ENCODE measurements at regions not wholly inside any gene's neighbourhood (a gene's known extent, or its start where the extent isn't known, plus 50 kb on each side); places are given as distances from the start of the nearest gene placed in this dataset.

- no peaks in the 10 kb centered on the region for H3F3A ChIP-seq (ENCODE audit: insufficient read depth, low read depth)
- ChIA-PET POLR2A (ENCODE audit: unreplicated experiment) (no interaction called here), CTCF (no interaction called here)
Measured at GRCh38 chr2:146040051-146040450, 1520.1 kb upstream of the ZEB2 start.

GRCh38 chr2:146038014-146038413 lies 1518.1 kb upstream of the ZEB2 start:
- intact Hi-C loops (cut with micrococcal nuclease; ENCODE audit: unreplicated experiment) = no loop called here
- POLR2A ChIA-PET (ENCODE audit: unreplicated experiment) = no interaction called here
- CTCF ChIA-PET = no interaction called here
- Histone ChIP-seq H3K4me3 (no peak overlapping the region), H3K4me1 (replicated peaks; ENCODE audit: insufficient read depth) (0 out of 2 replicates have a peak, but pooled peaks cover 5% of the 10 kb centered on the region), H4K20me1 (ENCODE audit: insufficient read depth) (no peaks in the 10 kb centered on the region), H3K9me2 (ENCODE audit: insufficient read depth) (no peaks in the 10 kb centered on the region), H3K4me2 (no peak overlapping the region), H3K9me3 (ENCODE audit: insufficient read depth, low read depth) (no peaks in the 10 kb centered on the region), H2AFZ (no peak overlapping the region), H3K27ac (no peak overlapping the region), H3K79me2 (ENCODE audit: low read depth) (no peaks in the 10 kb centered on the region), H3F3A (ENCODE audit: insufficient read depth, low read depth) (no peaks in the 10 kb centered on the region), H3K36me3 (ENCODE audit: low read depth) (no peaks in the 10 kb centered on the region), H3K27me3 (ENCODE audit: insufficient read depth, low read depth) (no peaks in the 10 kb centered on the region)
- TF ChIP-seq EZH2 (IDR thresholded peaks at IDR 0.05; ENCODE audit: low read depth) = no peak
- TF ChIP-seq, protein P1, sequence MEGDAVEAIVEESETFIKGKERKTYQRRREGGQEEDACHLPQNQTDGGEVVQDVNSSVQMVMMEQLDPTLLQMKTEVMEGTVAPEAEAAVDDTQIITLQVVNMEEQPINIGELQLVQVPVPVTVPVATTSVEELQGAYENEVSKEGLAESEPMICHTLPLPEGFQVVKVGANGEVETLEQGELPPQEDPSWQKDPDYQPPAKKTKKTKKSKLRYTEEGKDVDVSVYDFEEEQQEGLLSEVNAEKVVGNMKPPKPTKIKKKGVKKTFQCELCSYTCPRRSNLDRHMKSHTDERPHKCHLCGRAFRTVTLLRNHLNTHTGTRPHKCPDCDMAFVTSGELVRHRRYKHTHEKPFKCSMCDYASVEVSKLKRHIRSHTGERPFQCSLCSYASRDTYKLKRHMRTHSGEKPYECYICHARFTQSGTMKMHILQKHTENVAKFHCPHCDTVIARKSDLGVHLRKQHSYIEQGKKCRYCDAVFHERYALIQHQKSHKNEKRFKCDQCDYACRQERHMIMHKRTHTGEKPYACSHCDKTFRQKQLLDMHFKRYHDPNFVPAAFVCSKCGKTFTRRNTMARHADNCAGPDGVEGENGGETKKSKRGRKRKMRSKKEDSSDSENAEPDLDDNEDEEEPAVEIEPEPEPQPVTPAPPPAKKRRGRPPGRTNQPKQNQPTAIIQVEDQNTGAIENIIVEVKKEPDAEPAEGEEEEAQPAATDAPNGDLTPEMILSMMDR (conservative IDR thresholded peaks at IDR 0.05) = no peak
- BruUV-seq (replicated peaks) = no TSS peak
- no peak for DNase-seq

More at GRCh38 chr2:146040051-146040450, 1520.1 kb upstream of the ZEB2 start:
- Histone ChIP-seq H3K27ac (no peak overlapping the region), H3K36me3 (ENCODE audit: low read depth) (no peaks in the 10 kb centered on the region), H3K4me2 (no peak overlapping the region), H3K9me2 (ENCODE audit: insufficient read depth) (no peaks in the 10 kb centered on the region), H3K27me3 (ENCODE audit: insufficient read depth, low read depth) (no peaks in the 10 kb centered on the region), H3K9me3 (ENCODE audit: insufficient read depth, low read depth) (no peaks in the 10 kb centered on the region), H3K4me3 (no peak overlapping the region), H3K79me2 (ENCODE audit: low read depth) (no peaks in the 10 kb centered on the region), H2AFZ (peak overlapping the region; percentile 48), H3K4me1 (replicated peaks; ENCODE audit: insufficient read depth) (no peaks in the 10 kb centered on the region), H4K20me1 (ENCODE audit: insufficient read depth) (no peaks in the 10 kb centered on the region)
- intact Hi-C loops (cut with micrococcal nuclease; ENCODE audit: unreplicated experiment) = no loop called here
- DNase-seq = no peak
- no TSS peak for BruUV-seq (replicated peaks)
- no peak for TF ChIP-seq EZH2 (IDR thresholded peaks at IDR 0.05; ENCODE audit: low read depth)
- TF ChIP-seq, protein P1 (conservative IDR thresholded peaks at IDR 0.05) = no peak

GRCh38 chr2:146037334-146037870 lies 1517.5 kb upstream of the ZEB2 start:
- no peak overlapping the region for H2AFZ ChIP-seq
- BruUV-seq (replicated peaks) = no TSS peak

More at GRCh38 chr2:146037334-146037870, 1517.5 kb upstream of the ZEB2 start:
- Histone ChIP-seq H3K79me2 (ENCODE audit: low read depth) (no peaks in the 10 kb centered on the region), H3K27ac (no peak overlapping the region), H3K4me3 (no peak overlapping the region), H4K20me1 (ENCODE audit: insufficient read depth) (no peaks in the 10 kb centered on the region), H3F3A (ENCODE audit: insufficient read depth, low read depth) (no peaks in the 10 kb centered on the region), H3K27me3 (ENCODE audit: insufficient read depth, low read depth) (no peaks in the 10 kb centered on the region), H3K4me2 (no peak overlapping the region), H3K4me1 (replicated peaks; ENCODE audit: insufficient read depth) (0 out of 2 replicates have a peak, but pooled peaks cover 5% of the 10 kb centered on the region), H3K36me3 (ENCODE audit: low read depth) (no peaks in the 10 kb centered on the region), H3K9me2 (ENCODE audit: insufficient read depth) (no peaks in the 10 kb centered on the region), H3K9me3 (ENCODE audit: insufficient read depth, low read depth) (no peaks in the 10 kb centered on the region)
- POLR2A ChIA-PET (ENCODE audit: unreplicated experiment) = no interaction called here
- no peak for DNase-seq
- CTCF ChIA-PET = no interaction called here
- TF ChIP-seq, protein P1 (conservative IDR thresholded peaks at IDR 0.05) = no peak
- TF ChIP-seq EZH2 (IDR thresholded peaks at IDR 0.05; ENCODE audit: low read depth) = no peak
- intact Hi-C loops (cut with micrococcal nuclease; ENCODE audit: unreplicated experiment) = no loop called here
